Suprapubic skin (tissue), 3 donors: ENCODE measurements at regions not wholly inside any gene's neighbourhood (a gene's known extent, or its start where the extent isn't known, plus 50 kb on each side); places are given as distances from the start of the nearest gene placed in this dataset.

Experiments used
- POLR2A ChIP-seq, 2 donors: fragments of 450-650 bp; IDR thresholded peaks; one replicate each; pipeline ENCODE4 v1.6.1; 2017; ENCODE audit warnings: antibody characterized with exemption in 2 of 2, mild to moderate bottlenecking in 2 of 2, moderate library complexity in 2 of 2
- TF ChIP-seq, protein P1 (sequence below), 2 donors: fragments of 200-600 bp in 1 of 2; fragments of 450-650 bp in 1 of 2; sonication (generic) in 1 of 2; IDR thresholded peaks; one replicate each; pipeline ENCODE4 v1.5.1; 2016 to 2019; ENCODE audit warnings: antibody characterized with exemption in 2 of 2, mild to moderate bottlenecking in 1 of 2, moderate library complexity in 1 of 2

DNA sequence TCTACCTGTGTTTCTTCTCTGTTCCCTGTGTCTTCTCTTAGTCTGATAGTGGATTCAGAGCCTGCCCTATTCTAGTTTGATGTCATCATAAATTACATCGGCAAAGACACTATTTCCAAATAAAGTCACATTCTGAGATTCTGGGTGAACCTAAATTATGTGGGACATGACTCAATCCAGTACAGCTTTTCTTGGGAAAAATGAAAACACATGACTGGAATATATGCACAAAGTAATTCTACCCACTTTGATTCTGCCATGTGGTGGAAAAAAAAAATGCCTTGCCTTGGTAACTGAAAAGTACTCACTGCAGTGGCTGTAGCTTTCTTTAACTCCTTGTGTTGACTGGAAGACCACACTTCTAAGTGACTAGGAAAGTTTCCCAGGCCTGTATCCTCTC is 73.7 kb downstream of the LRATD1 start:
- TF ChIP-seq, protein P1, sequence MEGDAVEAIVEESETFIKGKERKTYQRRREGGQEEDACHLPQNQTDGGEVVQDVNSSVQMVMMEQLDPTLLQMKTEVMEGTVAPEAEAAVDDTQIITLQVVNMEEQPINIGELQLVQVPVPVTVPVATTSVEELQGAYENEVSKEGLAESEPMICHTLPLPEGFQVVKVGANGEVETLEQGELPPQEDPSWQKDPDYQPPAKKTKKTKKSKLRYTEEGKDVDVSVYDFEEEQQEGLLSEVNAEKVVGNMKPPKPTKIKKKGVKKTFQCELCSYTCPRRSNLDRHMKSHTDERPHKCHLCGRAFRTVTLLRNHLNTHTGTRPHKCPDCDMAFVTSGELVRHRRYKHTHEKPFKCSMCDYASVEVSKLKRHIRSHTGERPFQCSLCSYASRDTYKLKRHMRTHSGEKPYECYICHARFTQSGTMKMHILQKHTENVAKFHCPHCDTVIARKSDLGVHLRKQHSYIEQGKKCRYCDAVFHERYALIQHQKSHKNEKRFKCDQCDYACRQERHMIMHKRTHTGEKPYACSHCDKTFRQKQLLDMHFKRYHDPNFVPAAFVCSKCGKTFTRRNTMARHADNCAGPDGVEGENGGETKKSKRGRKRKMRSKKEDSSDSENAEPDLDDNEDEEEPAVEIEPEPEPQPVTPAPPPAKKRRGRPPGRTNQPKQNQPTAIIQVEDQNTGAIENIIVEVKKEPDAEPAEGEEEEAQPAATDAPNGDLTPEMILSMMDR (IDR thresholded peaks at IDR 0.05), result no peak
- no peak for TF ChIP-seq POLR2A (IDR thresholded peaks at IDR 0.05)
